ENCODE measurements at regions not wholly inside any gene's neighbourhood (a gene's known extent, or its start where the extent isn't known, plus 50 kb on each side); places are given as distances from the start of the nearest gene placed in this dataset.

GRCh38 chr2:156110890-156111289 lies 221.6 kb downstream of the NR4A2 start:
- ATAC-seq (peak; percentile 99), DNase-seq (ENCODE audit: low spot score) (peak; percentile 68)
- Mint-ChIP-seq H3K36me3 (no peaks in the 10 kb centered on the region), H3K4me3 (no peak overlapping the region), H3K9me3 (no peaks in the 10 kb centered on the region), H3K27me3 (ENCODE audit: low read depth) (no peaks in the 10 kb centered on the region), H3K27ac (no peak overlapping the region), H3K4me1 (0 out of 2 replicates have a peak, but pooled peaks cover 4% of the 10 kb centered on the region)
- POLR2A ChIA-PET: interaction anchor here (0.7 kb wide), 2 partner anchors 343 to 702 kb away, joined by 4 to 7 read pairs; no protein-coding TSS in a partner anchor
- CTCF ChIA-PET: interaction anchor here (0.6 to 1.4 kb wide), 13 partner anchors 8 to 1089 kb away, joined by 3 to 6 read pairs (median 4); no protein-coding TSS in a partner anchor
- TF ChIP-seq RORB (CRISPR knock-in tag; IDR thresholded peaks at IDR 0.05) (no peak), PREB (CRISPR knock-in tag; IDR thresholded peaks at IDR 0.05; ENCODE audit: borderline replicate concordance) (no peak), USF1 (CRISPR knock-in tag; IDR thresholded peaks at IDR 0.05) (no peak), CREM (CRISPR knock-in tag; IDR thresholded peaks at IDR 0.05) (no peak), ZMAT4 (CRISPR knock-in tag; IDR thresholded peaks at IDR 0.05) (no peak), ZNF232 (CRISPR knock-in tag; IDR thresholded peaks at IDR 0.05) (no peak), ZNF671 (CRISPR knock-in tag; IDR thresholded peaks at IDR 0.05) (no peak), ZNF416 (CRISPR knock-in tag; IDR thresholded peaks at IDR 0.05) (no peak), PRRX2 (CRISPR knock-in tag; IDR thresholded peaks at IDR 0.05) (no peak), ZNF423 (CRISPR knock-in tag; IDR thresholded peaks at IDR 0.05) (no peak), NR1H2 (CRISPR knock-in tag; IDR thresholded peaks at IDR 0.05) (no peak), USF2 (CRISPR knock-in tag; IDR thresholded peaks at IDR 0.05) (no peak), ATF3 (CRISPR knock-in tag; conservative IDR thresholded peaks at IDR 0.05) (no peak), STAT6 (CRISPR knock-in tag; conservative IDR thresholded peaks at IDR 0.05; ENCODE audit: low read depth) (no peak)

GRCh38 chr2:156099382-156099781 lies 233.1 kb downstream of the NR4A2 start:
- Mint-ChIP-seq H3K4me3 (no peak overlapping the region), H3K27me3 (ENCODE audit: low read depth) (no peaks in the 10 kb centered on the region), H3K9me3 (no peaks in the 10 kb centered on the region), H3K27ac (no peak overlapping the region), H3K4me1 (peaks cover 22% of the 10 kb centered on the region), H3K36me3 (no peaks in the 10 kb centered on the region; the same call in 1 of the 2 replicates)
- ChIA-PET CTCF (interaction anchor here (0.6 to 2.1 kb wide), 3 partner anchors 12 to 1649 kb away, joined by 3 to 6 read pairs (median 3); no protein-coding TSS in a partner anchor), POLR2A (interaction anchor here (1.0 kb wide), 1 partner anchor 147 kb away, joined by 6 read pairs; no protein-coding TSS in a partner anchor)
- ATAC-seq (no peak), DNase-seq (ENCODE audit: low spot score) (no peak)
- no peak for TF ChIP-seq MXD4 (CRISPR knock-in tag; IDR thresholded peaks at IDR 0.05; ENCODE audit: borderline replicate concordance)
- no peak for TF ChIP-seq ZNF219 (CRISPR knock-in tag; IDR thresholded peaks at IDR 0.05; ENCODE audit: borderline replicate concordance)
- no peak for TF ChIP-seq ZNF121 (CRISPR knock-in tag; IDR thresholded peaks at IDR 0.05)
- no peak for TF ChIP-seq SOX15 (CRISPR knock-in tag; IDR thresholded peaks at IDR 0.05)
- TF ChIP-seq CBFB (CRISPR knock-in tag; IDR thresholded peaks at IDR 0.05; ENCODE audit: low read depth): no peak
- no peak for TF ChIP-seq EMX1 (CRISPR knock-in tag; IDR thresholded peaks at IDR 0.05)
- TF ChIP-seq HMGXB4 (CRISPR knock-in tag; IDR thresholded peaks at IDR 0.05): no peak
- TF ChIP-seq GABPB1 (CRISPR knock-in tag; IDR thresholded peaks at IDR 0.05): no peak
- no peak for TF ChIP-seq TP53 (CRISPR knock-in tag; IDR thresholded peaks at IDR 0.05)
- TF ChIP-seq IRF1 (CRISPR knock-in tag; IDR thresholded peaks at IDR 0.05): no peak
- TF ChIP-seq ZNF512 (CRISPR knock-in tag; IDR thresholded peaks at IDR 0.05; ENCODE audit: borderline replicate concordance): no peak
- TF ChIP-seq TEAD4 (CRISPR knock-in tag; IDR thresholded peaks at IDR 0.05): no peak
